Endodermal cell (in vitro differentiated cells): ENCODE measurements at regions not wholly inside any gene's neighbourhood (a gene's known extent, or its start where the extent isn't known, plus 50 kb on each side); places are given as distances from the start of the nearest gene placed in this dataset.

ENCODE experiments used
- DNase-seq: peaks from one replicate; pipeline ENCODE4 v3.0.0-alpha.2; 2017
- H3K27ac ChIP-seq: 2 replicates; pipeline ENCODE4 v1.5.1; 2013; ENCODE audit warnings: mild to moderate bottlenecking, low read depth, low read length, moderate library complexity
- H3K27me3 ChIP-seq: 2 replicates; pipeline ENCODE4 v1.6.1; 2013; ENCODE audit warnings: mild to moderate bottlenecking, low read length, moderate library complexity; ENCODE audit not compliant: insufficient read depth, control insufficient read depth, poor library complexity, severe bottlenecking
- H3K36me3 ChIP-seq: 2 replicates; pipeline ENCODE4 v1.7.0; 2013; ENCODE audit warnings: mild to moderate bottlenecking, low read length, moderate library complexity; ENCODE audit not compliant: control insufficient read depth, insufficient read depth
- H3K4me1 ChIP-seq: one replicate; pipeline ENCODE4 v1.7.0; 2013; ENCODE audit warnings: low read length; ENCODE audit not compliant: control insufficient read depth, insufficient read depth
- H3K4me3 ChIP-seq: 2 replicates; pipeline ENCODE4 v1.5.1; 2013; ENCODE audit warnings: mild to moderate bottlenecking, low read length, moderate library complexity
- H3K9ac ChIP-seq: 2 replicates; pipeline ENCODE4 v1.6.1; 2013; ENCODE audit warnings: mild to moderate bottlenecking, low read length, moderate library complexity; ENCODE audit not compliant: poor library complexity, severe bottlenecking; ENCODE audit errors: extremely low read depth
- H3K9me3 ChIP-seq: 2 replicates; pipeline ENCODE4 v1.6.1; 2013; ENCODE audit warnings: mild to moderate bottlenecking, low read length, moderate library complexity; ENCODE audit not compliant: control insufficient read depth
- H3K27ac Mint-ChIP-seq: 2 replicates; pipeline ENCODE4 v1.8.0; 2020; ENCODE audit warnings: mixed read lengths
- H3K27me3 Mint-ChIP-seq: 2 replicates; pipeline ENCODE4 v1.8.0; 2021; ENCODE audit warnings: mild to moderate bottlenecking, mixed read lengths; ENCODE audit not compliant: insufficient read depth
- H3K36me3 Mint-ChIP-seq: 2 replicates; pipeline ENCODE4 v1.8.0; 2020; ENCODE audit warnings: low read depth, mixed read lengths
- H3K4me1 Mint-ChIP-seq: 2 replicates; pipeline ENCODE4 v1.8.0; 2020; ENCODE audit warnings: mixed read lengths
- H3K4me3 Mint-ChIP-seq: 2 replicates; pipeline ENCODE4 v1.8.0; 2020; ENCODE audit warnings: mild to moderate bottlenecking, moderate library complexity, mixed read lengths
- H3K9me3 Mint-ChIP-seq: 2 replicates; pipeline ENCODE4 v1.8.0; 2020; ENCODE audit warnings: mild to moderate bottlenecking, mixed read lengths
- WGBS, 2 experiments: methylation state at CpG; one replicate each; pipeline versions ENCODE4 v1.1.5 to v1.1.7; 2013; ENCODE audit warnings: missing lambda C conversion rate in 2 of 2, mixed read lengths in 1 of 2; ENCODE audit not compliant: insufficient coverage in 1 of 2, insufficient read length in 1 of 2; 5-methylcytosine and 5-hydroxymethylcytosine counted together
- TF ChIP-seq, protein P1 (sequence below): fragments of 200-600 bp; sonication (generic); conservative IDR thresholded peaks from 2 replicates; pipeline ENCODE4 v1.5.0; 2021; ENCODE audit warnings: antibody characterized with exemption, mild to moderate bottlenecking

DNA sequence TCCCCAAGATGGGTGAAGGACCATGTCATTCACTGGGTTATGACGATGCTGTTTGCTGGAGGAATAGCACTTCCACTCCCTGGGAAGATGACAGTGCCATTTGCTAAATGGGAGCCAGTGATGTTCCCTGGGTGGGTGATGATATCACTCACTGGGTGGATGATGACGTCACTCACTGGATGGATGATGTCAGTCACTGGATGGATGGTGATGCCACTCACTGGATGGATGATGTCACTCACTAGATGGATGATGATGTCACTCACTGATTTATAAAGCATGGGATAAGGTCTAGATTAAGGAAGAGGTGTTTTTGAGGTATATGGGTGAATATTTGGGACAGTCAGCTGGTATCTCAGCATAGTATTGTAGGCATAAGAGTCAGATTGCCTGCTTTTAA, 457.2 kb downstream of the AJAP1 start:
- WGBS, 2 experiments: 86 to 89% methylated on average over 1 to 2 of the region's 2 CpGs
- TF ChIP-seq, protein P1, sequence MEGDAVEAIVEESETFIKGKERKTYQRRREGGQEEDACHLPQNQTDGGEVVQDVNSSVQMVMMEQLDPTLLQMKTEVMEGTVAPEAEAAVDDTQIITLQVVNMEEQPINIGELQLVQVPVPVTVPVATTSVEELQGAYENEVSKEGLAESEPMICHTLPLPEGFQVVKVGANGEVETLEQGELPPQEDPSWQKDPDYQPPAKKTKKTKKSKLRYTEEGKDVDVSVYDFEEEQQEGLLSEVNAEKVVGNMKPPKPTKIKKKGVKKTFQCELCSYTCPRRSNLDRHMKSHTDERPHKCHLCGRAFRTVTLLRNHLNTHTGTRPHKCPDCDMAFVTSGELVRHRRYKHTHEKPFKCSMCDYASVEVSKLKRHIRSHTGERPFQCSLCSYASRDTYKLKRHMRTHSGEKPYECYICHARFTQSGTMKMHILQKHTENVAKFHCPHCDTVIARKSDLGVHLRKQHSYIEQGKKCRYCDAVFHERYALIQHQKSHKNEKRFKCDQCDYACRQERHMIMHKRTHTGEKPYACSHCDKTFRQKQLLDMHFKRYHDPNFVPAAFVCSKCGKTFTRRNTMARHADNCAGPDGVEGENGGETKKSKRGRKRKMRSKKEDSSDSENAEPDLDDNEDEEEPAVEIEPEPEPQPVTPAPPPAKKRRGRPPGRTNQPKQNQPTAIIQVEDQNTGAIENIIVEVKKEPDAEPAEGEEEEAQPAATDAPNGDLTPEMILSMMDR: no peak
- Mint-ChIP-seq H3K27me3 (peaks cover 5% of the 10 kb centered on the region), H3K9me3 (peaks cover 3% of the 10 kb centered on the region), H3K27ac (no peak overlapping the region), H3K36me3 (peaks cover 4% of the 10 kb centered on the region), H3K4me1 (peaks cover 62% of the 10 kb centered on the region), H3K4me3 (no peak overlapping the region)
- H3K27ac ChIP-seq: no peak overlapping the region
- H3K4me3 ChIP-seq: no peak overlapping the region
- no peak for DNase-seq
- no peak overlapping the region for H3K9ac ChIP-seq
- H3K9me3 ChIP-seq: peaks cover under 1% of the 10 kb centered on the region
- peaks cover 7% of the 10 kb centered on the region for H3K4me1 ChIP-seq
- H3K36me3 ChIP-seq: no peaks in the 10 kb centered on the region
- H3K27me3 ChIP-seq: no peaks in the 10 kb centered on the region

DNA sequence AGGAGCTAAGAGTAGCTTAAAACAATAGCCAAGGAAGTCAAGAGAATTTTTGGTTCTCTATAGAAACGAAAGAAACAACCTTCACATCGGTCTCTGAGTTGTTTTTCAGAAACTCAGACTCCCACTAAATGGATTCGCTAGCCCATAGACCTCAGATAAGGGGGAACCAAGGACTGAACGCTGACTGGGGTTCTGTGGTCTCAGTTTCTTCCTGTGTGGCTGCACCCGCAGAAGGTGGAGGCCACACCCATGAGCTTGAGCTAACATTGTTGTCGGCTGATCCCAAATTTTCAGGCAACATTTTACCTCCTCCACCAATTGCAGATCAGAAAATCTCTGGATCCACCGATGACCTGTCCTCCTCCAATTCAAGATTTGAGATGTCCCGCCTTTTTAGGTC, 456.1 kb downstream of the AJAP1 start:
- Mint-ChIP-seq H3K36me3 (peaks cover 4% of the 10 kb centered on the region), H3K27ac (no peak overlapping the region), H3K9me3 (peaks cover 5% of the 10 kb centered on the region), H3K4me1 (peaks cover 63% of the 10 kb centered on the region), H3K4me3 (no peak overlapping the region), H3K27me3 (peaks cover 5% of the 10 kb centered on the region)
- WGBS, 2 experiments: 93 to 97% methylated on average over 7 to 8 of the region's 8 CpGs
- peaks cover 10% of the 10 kb centered on the region for H3K4me1 ChIP-seq
- H3K9me3 ChIP-seq: peaks cover 4% of the 10 kb centered on the region
- no peak overlapping the region for H3K9ac ChIP-seq
- H3K4me3 ChIP-seq: peak overlapping the region; percentile 44
- no peaks in the 10 kb centered on the region for H3K27me3 ChIP-seq
- TF ChIP-seq, protein P1: no peak
- H3K27ac ChIP-seq: no peak overlapping the region
- no peaks in the 10 kb centered on the region for H3K36me3 ChIP-seq
- no peak for DNase-seq

DNA sequence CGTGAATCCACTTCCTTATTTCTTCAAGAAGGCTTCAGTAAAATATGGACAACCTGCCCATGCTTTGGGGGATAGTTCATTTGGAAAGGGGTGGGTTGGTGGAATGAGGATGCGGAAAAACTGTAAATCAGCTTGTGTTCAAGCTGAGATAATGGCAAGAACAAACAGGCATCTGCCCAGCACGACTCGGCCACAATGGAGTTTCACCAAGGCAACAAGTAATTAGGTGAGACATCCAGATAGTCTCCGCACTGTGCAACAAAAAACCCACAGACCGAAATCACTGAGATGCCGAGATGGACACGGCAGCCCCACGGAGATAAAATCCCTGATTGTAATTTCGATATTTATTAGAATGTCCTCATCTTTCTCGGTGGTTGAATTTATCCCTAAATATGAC, 455.2 kb downstream of the AJAP1 start:
- H3K27ac ChIP-seq: no peak overlapping the region
- H3K36me3 Mint-ChIP-seq: peaks cover 4% of the 10 kb centered on the region
- TF ChIP-seq, protein P1: no peak
- peaks cover 6% of the 10 kb centered on the region for H3K9me3 ChIP-seq
- H3K4me3 ChIP-seq: no peak overlapping the region
- H3K4me1 ChIP-seq: peaks cover 11% of the 10 kb centered on the region
- H3K4me3 Mint-ChIP-seq: no peak overlapping the region
- no peaks in the 10 kb centered on the region for H3K36me3 ChIP-seq
- no peak overlapping the region for H3K27ac Mint-ChIP-seq
- H3K4me1 Mint-ChIP-seq: peaks cover 64% of the 10 kb centered on the region
- peaks cover 5% of the 10 kb centered on the region for H3K27me3 Mint-ChIP-seq
- no peaks in the 10 kb centered on the region for H3K27me3 ChIP-seq
- WGBS, 2 experiments: 68 to 86% methylated on average over 5 to 11 of the region's 11 CpGs
- peaks cover 5% of the 10 kb centered on the region for H3K9me3 Mint-ChIP-seq
- DNase-seq: no peak
- H3K9ac ChIP-seq: no peak overlapping the region
